Epithelial cell of proximal tubule (primary cell): ENCODE measurements at regions not wholly inside any gene's neighbourhood (a gene's known extent, or its start where the extent isn't known, plus 50 kb on each side); places are given as distances from the start of the nearest gene placed in this dataset.

Source experiments
- DNase-seq: peaks from one replicate; pipeline ENCODE4 v3.0.0-alpha.2; 2011; ENCODE audit warnings: low read depth
- H3K4me3 ChIP-seq: 2 replicates; pipeline ENCODE4 v1.5.1; 2011; ENCODE audit warnings: low read depth, mild to moderate bottlenecking, low read length
- TF ChIP-seq, protein P1 (sequence below): conservative IDR thresholded peaks from 2 replicates; pipeline ENCODE4 v1.5.1; 2012; ENCODE audit warnings: low read depth, mild to moderate bottlenecking, low read length

DNA sequence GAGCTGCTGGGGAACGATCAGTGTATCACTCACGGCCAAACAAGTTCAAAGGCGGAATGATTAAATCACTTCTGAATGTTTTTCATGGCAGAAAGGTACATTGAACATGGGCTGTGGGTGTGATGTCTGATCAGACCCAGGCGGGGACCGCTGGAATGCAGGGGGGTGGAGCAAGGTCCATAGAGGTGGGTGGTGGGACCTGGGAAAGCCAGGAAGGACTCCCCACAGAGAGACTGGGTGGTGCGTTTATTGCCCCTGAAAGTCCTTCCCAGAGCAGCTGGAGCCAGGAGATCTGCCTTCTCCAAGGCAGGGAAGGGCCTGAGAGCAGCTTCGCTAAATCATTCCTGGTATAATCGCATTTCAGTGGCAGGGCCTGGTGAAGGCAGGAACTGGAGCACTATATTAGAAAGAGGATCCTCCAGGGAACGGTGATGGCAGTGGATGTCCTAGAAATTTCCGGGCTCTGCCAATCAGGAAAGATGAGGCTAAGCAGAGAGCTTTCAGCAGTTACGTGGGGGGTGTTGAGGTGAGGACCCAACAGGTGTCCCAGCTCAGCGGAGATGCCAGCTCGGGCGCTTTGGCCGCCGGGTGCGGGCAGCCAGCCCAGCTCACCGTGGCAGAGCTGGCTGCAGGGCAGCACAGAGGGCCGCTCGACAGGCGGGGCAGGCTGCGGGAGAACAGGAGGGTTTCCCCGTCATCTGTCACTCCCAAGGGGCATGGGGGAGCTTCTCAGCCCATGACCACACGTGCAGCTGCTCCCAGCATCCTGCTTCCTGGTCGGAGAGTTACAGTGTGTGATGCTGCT is 271.7 kb downstream of the CTTN start:
- H3K4me3 ChIP-seq: no peak overlapping the region
- no peak for DNase-seq
- TF ChIP-seq, protein P1, sequence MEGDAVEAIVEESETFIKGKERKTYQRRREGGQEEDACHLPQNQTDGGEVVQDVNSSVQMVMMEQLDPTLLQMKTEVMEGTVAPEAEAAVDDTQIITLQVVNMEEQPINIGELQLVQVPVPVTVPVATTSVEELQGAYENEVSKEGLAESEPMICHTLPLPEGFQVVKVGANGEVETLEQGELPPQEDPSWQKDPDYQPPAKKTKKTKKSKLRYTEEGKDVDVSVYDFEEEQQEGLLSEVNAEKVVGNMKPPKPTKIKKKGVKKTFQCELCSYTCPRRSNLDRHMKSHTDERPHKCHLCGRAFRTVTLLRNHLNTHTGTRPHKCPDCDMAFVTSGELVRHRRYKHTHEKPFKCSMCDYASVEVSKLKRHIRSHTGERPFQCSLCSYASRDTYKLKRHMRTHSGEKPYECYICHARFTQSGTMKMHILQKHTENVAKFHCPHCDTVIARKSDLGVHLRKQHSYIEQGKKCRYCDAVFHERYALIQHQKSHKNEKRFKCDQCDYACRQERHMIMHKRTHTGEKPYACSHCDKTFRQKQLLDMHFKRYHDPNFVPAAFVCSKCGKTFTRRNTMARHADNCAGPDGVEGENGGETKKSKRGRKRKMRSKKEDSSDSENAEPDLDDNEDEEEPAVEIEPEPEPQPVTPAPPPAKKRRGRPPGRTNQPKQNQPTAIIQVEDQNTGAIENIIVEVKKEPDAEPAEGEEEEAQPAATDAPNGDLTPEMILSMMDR: no peak

DNA sequence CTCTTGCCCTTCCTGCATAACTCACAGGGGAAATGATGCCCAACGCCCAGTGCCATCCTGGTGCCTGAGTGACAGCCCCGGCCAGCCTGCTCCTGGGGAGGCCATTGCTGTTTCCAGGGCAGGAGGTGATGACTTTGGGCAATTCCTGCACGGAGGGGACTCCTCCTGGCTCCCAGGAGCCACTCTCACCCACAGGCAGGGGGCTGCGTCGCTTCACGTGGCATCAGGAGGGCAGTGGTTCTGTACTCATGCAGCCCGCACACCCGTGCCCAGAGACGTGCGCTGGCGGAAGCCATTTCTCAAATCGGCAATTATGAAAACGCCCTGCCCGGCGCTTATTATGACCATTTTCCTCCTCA is 272.3 kb downstream of the CTTN start:
- TF ChIP-seq, protein P1: no peak
- H3K4me3 ChIP-seq: no peak overlapping the region
- DNase-seq: no peak

DNA sequence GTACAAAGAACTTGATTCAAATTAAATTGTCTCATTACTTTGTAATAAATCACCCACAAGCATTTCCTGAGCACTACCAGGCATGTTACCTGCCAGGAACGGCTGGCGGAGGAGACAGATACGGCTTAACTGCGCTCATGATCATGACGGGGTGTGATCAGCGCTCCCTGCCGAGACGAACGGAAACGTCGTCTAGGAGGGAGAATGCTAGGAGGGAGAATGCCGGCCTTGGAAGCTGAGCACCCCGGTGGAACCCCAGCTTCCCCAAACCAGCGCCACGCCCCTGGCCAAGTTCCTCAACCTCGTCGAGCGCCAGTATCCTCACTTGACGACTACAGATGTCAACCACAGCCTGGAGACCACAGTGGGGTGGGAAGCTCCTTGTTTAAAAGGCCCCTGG is 272.8 kb downstream of the CTTN start:
- DNase-seq: no peak
- H3K4me3 ChIP-seq: no peak overlapping the region
- TF ChIP-seq, protein P1: no peak

DNA sequence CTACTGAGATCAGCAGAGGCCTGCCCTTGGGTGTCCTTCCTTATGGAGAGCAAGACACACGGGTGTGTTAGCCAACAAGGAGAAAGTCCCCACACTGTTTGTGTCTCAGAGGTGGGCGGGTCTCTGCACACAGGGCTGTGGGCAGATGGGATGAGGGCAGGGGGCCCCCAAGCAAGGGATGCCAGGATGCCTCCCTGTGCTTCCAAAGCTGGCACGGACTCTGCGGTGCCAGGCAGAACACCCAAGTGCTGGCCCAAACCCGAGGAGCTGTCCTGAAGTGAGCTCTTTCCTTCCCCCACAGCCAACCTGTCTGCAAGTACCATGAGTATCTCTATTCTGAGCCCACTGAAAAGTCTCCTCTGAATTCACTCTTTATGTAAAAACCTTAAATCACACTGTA is 273.3 kb downstream of the CTTN start:
- DNase-seq: no peak
- no peak overlapping the region for H3K4me3 ChIP-seq
- TF ChIP-seq, protein P1: no peak

DNA sequence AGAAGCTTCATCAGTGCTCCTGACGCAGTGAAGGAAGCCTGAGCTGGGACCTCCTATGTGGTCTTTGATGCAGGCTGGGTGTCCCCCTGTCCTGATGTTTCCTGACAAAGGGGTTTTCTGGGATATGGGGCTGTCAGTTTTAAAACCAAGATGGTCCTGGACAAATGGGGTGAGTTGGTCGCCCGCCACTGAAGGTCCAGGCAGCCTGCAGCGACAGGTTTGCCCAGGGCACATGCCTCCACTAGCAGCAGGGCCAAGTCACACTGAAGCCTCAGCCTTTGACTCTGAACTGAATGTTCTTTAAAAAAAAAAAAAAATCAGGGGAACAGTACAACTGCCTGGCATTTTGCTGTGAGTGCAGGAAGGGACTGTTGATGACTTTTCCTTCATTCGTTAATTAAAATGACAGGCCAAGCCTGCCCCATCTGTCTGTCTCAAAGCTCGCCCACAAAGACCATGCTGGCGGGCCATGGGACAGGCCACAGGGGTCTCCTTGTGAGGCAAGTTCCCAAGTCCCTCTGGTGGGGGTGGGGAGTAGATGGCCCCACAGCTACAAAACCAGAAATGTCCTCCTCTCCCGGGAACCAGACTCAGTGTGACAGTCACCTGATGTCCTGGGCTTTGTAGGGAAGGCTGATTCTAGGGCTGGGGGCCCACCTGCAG is 274.8 kb downstream of the CTTN start:
- H3K4me3 ChIP-seq: no peak overlapping the region
- TF ChIP-seq, protein P1: no peak

DNA sequence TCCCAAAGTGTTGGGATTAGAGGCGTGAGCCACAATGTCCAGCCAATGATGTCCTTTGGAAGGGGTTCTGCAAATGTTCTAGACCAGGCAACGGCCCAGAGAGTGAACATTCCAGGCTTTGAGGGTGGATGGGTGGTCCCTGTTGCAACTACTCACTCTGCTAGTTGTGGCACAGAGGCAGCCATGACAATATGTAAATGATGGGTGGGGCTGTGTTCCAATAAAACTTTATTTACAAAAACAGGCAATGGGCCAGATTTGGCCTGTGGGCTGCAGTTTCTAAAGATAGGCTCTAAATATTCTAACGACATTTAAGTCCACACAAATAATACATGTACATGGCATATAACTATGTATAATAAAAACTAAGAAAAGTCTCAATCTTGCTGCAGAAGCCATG is 276.3 kb downstream of the CTTN start:
- DNase-seq: no peak
- TF ChIP-seq, protein P1: no peak
- H3K4me3 ChIP-seq: no peak overlapping the region

More for the DNA sequence above, 274.8 kb downstream of the CTTN start:
- no peak for DNase-seq
